GM19468 (cell line): ENCODE measurements at regions not wholly inside any gene's neighbourhood (a gene's known extent, or its start where the extent isn't known, plus 50 kb on each side); places are given as distances from the start of the nearest gene placed in this dataset.
"Not testable (repeated sequence)": the region's sequence is repeated elsewhere in the genome, so short reads cannot be mapped to it uniquely, and the experiment has no call there.

Experiments used
- ATAC-seq: cut with Tn5 transposase; IDR thresholded peaks from one replicate; pipeline ENCODE4 v1.9.1; 2021; ENCODE audit warnings: mild to moderate bottlenecking, moderate library complexity, moderate number of reproducible peaks; ENCODE audit not compliant: unreplicated experiment; ENCODE audit errors: extremely low read depth

- ATAC-seq, result no peak
These were observed 370.4 kb downstream of the HGF start for GRCh38 chr7:81399471-81399870.

DNA sequence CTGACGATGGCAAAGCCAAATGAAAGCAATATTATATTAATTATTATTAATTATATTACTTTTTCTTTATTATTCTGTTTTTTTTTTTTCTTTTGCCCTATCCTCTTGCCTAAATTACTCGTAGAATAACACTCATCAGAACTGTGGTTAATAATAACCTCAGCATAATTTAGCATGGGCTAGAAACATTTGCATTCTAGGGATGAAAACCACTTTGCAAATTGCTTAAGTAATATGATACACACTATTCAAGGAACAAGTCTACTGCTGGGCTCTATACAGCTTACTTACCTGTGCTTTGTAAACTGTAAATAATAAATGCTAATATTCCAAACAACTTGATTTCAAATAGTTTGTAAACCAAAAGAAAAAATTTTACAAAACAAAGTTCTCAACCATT is 375.8 kb downstream of the HGF start:
- no peak for ATAC-seq

DNA sequence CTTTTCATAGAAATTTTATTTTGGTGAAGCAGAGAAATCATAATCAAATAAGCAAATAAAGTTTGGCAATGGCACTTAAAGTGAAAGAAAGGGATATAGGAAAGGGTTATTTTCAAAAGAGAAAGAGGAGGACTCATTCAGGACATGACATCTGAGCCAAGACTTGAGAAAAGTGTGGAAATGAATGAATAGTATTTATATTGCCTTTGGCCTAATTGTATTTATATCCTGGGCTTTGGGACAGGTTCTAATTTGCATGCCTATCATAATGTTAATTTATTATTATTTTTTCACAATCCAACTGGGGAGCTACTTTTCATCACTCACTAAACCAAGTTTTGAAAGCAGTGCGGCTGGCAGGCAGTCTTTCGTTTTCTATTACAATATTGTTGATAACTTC is 376.8 kb downstream of the HGF start:
- ATAC-seq, result no peak

DNA sequence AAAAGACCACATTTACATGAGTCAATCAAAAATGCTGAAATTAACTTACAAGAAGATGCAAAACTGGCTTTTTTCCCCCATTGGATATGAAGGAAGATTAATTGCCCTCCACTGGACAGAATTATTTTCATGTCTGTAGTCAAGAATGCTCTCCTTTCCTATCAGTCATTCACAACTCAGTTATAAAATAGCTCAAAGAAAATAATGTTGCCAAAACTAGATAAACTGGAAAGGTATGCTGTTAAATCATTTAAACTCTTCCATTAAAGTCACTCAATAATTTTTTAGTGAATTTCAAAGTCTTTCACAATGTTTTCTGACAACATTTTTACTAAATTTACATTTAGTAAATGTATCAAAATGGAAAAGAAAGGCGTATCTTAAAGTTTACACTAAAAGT is 384.5 kb downstream of the HGF start:
- ATAC-seq, result no peak

- no peak for ATAC-seq
These were observed 386.0 kb downstream of the HGF start for GRCh38 chr7:81383846-81384245.

DNA sequence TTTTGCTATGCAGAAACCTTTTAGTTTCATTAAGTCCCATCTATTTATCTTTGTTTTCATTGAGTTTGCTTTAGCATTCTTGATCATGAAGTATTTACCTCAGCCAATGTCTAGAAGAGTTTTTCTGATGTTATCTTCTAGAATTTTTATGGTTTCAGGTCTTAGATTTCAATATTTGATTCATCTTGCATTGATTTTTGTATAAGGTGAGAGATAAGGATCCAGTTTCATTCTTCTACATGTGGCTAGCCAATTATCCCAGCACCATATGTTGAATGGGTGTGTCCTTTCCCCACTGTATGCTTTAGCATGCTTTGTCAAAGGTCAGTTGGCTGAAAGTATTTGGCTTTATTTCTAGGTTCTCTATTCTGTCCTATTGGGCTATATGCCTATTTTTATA is 395.2 kb downstream of the HGF start:
- not testable (repeated sequence) for ATAC-seq

GRCh38 chr7:81370822-81371221 is 399.0 kb downstream of the HGF start:
- ATAC-seq, result no peak

DNA sequence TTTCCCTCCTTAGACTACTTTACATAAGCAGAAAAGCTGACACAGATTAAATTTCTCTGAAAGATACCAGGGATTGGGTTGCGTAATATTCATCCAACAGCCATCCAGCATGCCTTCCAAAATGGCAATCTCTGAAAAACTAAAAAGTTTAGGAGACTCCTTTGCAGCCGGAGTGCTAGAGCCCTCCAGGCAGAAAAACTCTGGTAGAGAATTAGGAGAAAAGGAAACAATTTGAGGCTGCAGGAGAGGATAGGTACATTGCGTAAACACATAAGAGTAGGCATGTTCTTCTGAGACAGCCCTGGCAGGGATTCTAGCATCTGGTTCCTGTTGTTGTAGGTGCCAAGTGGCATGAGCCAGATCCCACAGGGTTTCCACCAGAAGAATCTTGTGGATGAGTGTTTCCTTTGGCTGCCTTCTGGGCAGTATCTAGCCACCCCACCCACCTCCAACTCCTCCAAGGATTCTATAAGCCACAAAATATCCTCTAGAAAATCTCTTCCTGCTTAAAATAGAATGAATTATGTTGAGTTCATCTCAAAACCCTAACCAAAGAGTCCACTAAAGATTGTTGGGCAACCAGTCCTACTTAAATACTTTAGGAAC is 402.4 kb downstream of the HGF start:
- ATAC-seq, result no peak

- no peak for ATAC-seq
These were observed 403.3 kb downstream of the HGF start for GRCh38 chr7:81366546-81366945.

- no peak for ATAC-seq
These were observed 408.0 kb downstream of the HGF start for GRCh38 chr7:81361769-81362312.

GRCh38 chr7:81355911-81356310 is 413.9 kb downstream of the HGF start:
- ATAC-seq, result no peak

DNA sequence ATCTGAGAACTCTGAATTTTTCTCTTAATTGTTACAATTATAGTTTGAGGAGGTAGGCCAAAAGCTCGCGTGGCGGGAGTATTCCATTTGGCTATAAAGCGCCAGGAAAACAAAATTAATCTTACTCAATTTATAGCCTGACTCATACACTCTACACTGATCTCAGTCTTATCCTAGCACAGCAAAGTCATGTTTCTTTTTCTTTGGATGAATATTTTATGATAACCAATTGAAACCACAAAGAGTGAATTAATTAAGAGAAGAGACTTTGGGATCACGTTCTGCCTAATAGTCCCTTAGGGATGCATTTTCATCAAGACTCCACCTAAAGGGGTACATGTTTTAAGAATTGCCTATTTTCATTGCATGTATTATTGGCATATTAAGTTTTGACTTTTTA is 420.8 kb downstream of the HGF start:
- ATAC-seq, result no peak

DNA sequence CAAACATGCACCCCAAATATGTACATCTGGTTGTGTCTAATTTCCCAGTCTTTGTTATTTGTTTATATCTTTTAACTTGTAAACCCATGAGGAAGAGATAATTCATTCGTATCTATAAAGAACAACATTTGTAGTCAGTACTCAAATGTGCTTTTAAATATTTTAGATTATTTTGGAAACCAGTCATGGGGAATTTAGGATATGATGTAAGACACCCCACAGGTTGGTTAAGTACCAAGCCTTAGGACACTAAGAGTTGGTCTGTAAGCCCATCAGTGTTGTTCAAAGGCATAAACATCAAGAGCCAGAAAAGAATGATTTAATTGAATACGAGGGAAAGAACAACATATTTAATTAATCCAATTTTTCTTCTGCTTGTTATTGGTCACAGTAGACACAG is 421.1 kb upstream of the SEMA3C start:
- no peak for ATAC-seq

DNA sequence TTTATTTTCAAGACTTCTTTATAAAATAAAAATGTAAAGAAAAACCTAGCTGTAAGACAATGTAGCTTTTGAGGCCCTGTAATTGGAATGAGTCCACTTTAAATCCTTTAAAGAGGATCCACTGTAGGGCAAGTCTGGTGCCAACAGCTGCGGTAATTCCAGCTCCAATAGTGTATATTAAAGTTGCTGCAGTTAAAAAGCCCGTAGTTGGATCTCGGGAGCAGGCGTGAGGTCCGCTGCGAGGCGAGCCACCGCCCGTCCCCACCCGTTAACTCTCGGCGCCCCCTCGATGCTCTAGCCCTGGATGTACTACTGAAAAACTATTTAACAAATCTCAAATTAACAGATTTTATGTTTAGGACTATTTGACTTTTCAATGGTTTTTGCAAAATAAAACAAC is 414.7 kb upstream of the SEMA3C start:
- ATAC-seq, result no peak

DNA sequence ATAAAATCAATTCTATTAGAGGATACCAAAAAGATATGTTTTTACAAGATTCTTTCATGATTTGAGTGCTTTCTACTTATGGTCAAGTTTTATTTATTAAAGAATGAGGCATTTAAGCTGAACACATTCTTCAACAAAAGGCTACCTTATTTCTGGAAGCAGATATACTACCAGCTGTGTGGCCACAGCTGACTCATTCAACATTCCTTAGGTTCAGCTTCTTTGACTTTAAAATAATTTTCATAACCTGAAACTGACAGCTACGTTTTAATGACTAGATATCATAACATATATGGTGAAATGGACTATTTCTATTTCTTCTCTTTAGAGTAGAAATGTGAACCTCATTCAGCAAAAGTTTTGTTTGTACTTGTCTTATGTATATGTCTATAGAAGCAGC is 414.2 kb upstream of the SEMA3C start:
- ATAC-seq, result no peak

- ATAC-seq, result no peak
These were observed 412.5 kb upstream of the SEMA3C start for GRCh38 chr7:81331061-81332018.

DNA sequence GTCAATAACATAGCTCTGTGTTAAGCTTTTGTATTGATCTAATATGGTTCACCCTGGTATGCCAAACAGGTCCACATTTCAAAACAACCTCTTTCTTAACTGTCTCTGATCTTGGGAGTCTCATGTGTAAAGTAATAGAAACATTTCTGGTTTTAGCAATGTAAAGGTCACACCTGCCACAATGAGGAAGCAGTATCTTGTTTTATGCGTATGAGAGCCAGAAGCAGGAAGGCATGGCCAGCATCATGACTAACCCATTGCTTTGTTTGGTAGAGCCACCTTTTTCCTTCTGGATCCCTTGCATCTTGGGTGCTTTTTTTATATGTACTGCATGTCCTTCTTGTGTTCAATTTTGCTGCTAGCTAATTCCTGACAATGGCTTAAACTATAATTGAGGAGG is 411.3 kb upstream of the SEMA3C start:
- ATAC-seq, result no peak

GRCh38 chr7:81327468-81328266 is 408.8 kb upstream of the SEMA3C start:
- ATAC-seq, result no peak

DNA sequence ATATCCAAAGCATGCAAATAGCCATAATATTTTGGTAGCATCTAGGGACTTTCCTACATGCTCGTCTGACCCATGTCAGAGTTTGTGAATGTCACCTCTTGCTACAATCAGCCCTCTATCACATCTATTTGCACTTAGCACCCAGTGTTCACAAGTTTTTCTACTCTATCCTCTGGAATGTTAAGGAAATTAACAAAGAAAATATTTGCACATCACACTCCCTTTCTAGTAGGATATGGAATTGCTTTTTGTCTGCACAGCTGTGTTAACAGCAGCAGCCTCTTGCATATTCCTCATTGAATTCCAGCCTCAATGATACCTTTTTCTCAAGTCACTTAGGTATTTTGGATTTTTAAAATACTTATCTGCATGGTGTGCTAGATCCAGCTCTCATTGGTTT is 403.1 kb upstream of the SEMA3C start:
- ATAC-seq, result no peak

DNA sequence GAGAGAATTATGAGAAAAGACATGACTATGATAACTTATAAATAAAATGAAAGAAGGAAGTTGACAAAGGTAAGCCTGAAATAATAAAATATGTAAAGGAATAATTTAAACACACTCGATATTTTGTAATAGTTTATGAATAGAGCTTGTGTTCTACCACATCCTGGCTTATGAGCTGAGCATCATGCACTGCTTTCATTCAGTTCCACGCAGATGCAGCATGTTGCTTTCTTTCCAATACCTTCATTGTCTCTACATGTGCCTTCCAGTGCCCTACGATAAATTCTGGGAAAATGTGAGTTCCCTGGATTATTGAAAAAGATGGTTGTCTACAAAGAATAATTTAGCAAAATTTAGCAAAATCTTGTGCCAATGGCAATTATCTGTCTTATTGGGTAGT is 398.9 kb upstream of the SEMA3C start:
- no peak for ATAC-seq
